Cardiac muscle cell (in vitro differentiated cells and primary cell): ENCODE measurements at regions not wholly inside any gene's neighbourhood (a gene's known extent, or its start where the extent isn't known, plus 50 kb on each side); places are given as distances from the start of the nearest gene placed in this dataset.
"Not testable (repeated sequence)": the region's sequence is repeated elsewhere in the genome, so short reads cannot be mapped to it uniquely, and the experiment has no call there.

Source experiments
- DNase-seq, 2 donors: peaks; one replicate each; pipeline versions ENCODE4 v3.0.0 to v3.0.0-alpha.2; 2010 to 2017; ENCODE audit warnings: low read depth in 1 of 2, low spot score in 1 of 2
- H3K27ac ChIP-seq: fragments of 200-600 bp; sonication (generic); 2 replicates; pipeline ENCODE4 v1.5.1; 2016
- H3K27me3 ChIP-seq: fragments of 200-600 bp; sonication (generic); 2 replicates; pipeline ENCODE4 v1.6.0; 2016; ENCODE audit warnings: control low read depth
- H3K36me3 ChIP-seq: fragments of 200-600 bp; sonication (generic); 2 replicates; pipeline ENCODE4 v1.5.1; 2016; ENCODE audit warnings: control low read depth
- H3K4me1 ChIP-seq: fragments of 200-600 bp; sonication (generic); 2 replicates; pipeline ENCODE4 v1.8.1; 2017; ENCODE audit warnings: low read depth, mild to moderate bottlenecking, mixed run types
- H3K4me3 ChIP-seq: fragments of 200-600 bp; sonication (generic); 2 replicates; pipeline ENCODE4 v1.5.1; 2016; ENCODE audit warnings: mild to moderate bottlenecking
- H3K9me3 ChIP-seq: fragments of 200-600 bp; sonication (generic); 2 replicates; pipeline ENCODE4 v1.5.1; 2017; ENCODE audit warnings: low read depth, mild to moderate bottlenecking, control low read depth
- CTCF ChIP-seq: IDR thresholded peaks from 2 replicates; pipeline ENCODE4 v1.5.1; 2012; ENCODE audit warnings: low read depth, mild to moderate bottlenecking, low read length

GRCh38 chr4:117740736-117741135, 293.6 kb upstream of the NDST3 start:
- no peak for DNase-seq
- Histone ChIP-seq H3K4me1 (no peaks in the 10 kb centered on the region), H3K27me3 (no peaks in the 10 kb centered on the region), H3K9me3 (no peaks in the 10 kb centered on the region), H3K27ac (no peak overlapping the region), H3K36me3 (no peaks in the 10 kb centered on the region), H3K4me3 (no peak overlapping the region)
- TF ChIP-seq CTCF, result no peak

- not testable (repeated sequence) for H3K36me3 ChIP-seq, H3K9me3 ChIP-seq
Observed at GRCh38 chr4:117745379-117745778, 288.9 kb upstream of the NDST3 start.

GRCh38 chr4:117755438-117755837, 278.8 kb upstream of the NDST3 start:
- DNase-seq, result no peak
- Histone ChIP-seq H3K27me3 (no peaks in the 10 kb centered on the region), H3K4me1 (no peaks in the 10 kb centered on the region), H3K36me3 (no peaks in the 10 kb centered on the region), H3K27ac (no peak overlapping the region), H3K4me3 (no peak overlapping the region), H3K9me3 (no peaks in the 10 kb centered on the region)
- TF ChIP-seq CTCF, result no peak

More at GRCh38 chr4:117745379-117745778, 288.9 kb upstream of the NDST3 start:
- not testable (repeated sequence) for H3K27ac ChIP-seq, H3K4me1 ChIP-seq, H3K27me3 ChIP-seq, DNase-seq, H3K4me3 ChIP-seq

- H3K27me3 ChIP-seq, result no peaks in the 10 kb centered on the region
- no peaks in the 10 kb centered on the region for H3K4me1 ChIP-seq
- no peak overlapping the region for H3K27ac ChIP-seq
- no peak for TF ChIP-seq CTCF
- no peak for DNase-seq
- H3K9me3 ChIP-seq, result no peaks in the 10 kb centered on the region
- no peak overlapping the region for H3K4me3 ChIP-seq
- no peaks in the 10 kb centered on the region for H3K36me3 ChIP-seq
Observed at GRCh38 chr4:117768610-117769009, 265.7 kb upstream of the NDST3 start.

GRCh38 chr4:117770269-117771102, 263.8 kb upstream of the NDST3 start:
- H3K9me3 ChIP-seq, result no peaks in the 10 kb centered on the region
- TF ChIP-seq CTCF, result no peak
- no peak for DNase-seq
- no peaks in the 10 kb centered on the region for H3K27me3 ChIP-seq
- H3K4me1 ChIP-seq, result no peaks in the 10 kb centered on the region
- no peak overlapping the region for H3K27ac ChIP-seq
- H3K36me3 ChIP-seq, result no peaks in the 10 kb centered on the region
- H3K4me3 ChIP-seq, result no peak overlapping the region

- no peak for DNase-seq
- Histone ChIP-seq H3K27ac (no peak overlapping the region), H3K4me3 (no peak overlapping the region), H3K4me1 (no peaks in the 10 kb centered on the region), H3K36me3 (no peaks in the 10 kb centered on the region), H3K9me3 (no peaks in the 10 kb centered on the region), H3K27me3 (no peaks in the 10 kb centered on the region)
- TF ChIP-seq CTCF, result no peak
Observed at GRCh38 chr4:117771647-117772337, 262.5 kb upstream of the NDST3 start.
